CD4-positive, alpha-beta T cell (primary cell): ENCODE measurements at regions not wholly inside any gene's neighbourhood (a gene's known extent, or its start where the extent isn't known, plus 50 kb on each side); places are given as distances from the start of the nearest gene placed in this dataset.

Source experiments
- ATAC-seq: fragments of 200-7000 bp; cut with Tn5 transposase; one replicate; pipeline ENCODE4 v1.10.0; 2022; ENCODE audit warnings: mild to moderate bottlenecking; ENCODE audit not compliant: poor library complexity
- CTCF ChIA-PET: fragments of 350-600 bp; sonication (Branson Sonifier 250); formaldehyde crosslinking; loops from one replicate; lab custom pipeline; 2021; ENCODE audit warnings: antibody characterized with exemption, inconsistent platforms; lab: Charles Lee
- POLR2A ChIA-PET: fragments of 350-600 bp; sonication (Branson Sonifier 250); formaldehyde crosslinking; loops from one replicate; lab custom pipeline; 2021; ENCODE audit warnings: antibody characterized with exemption, inconsistent platforms; lab: Charles Lee
- DNase-seq, 14 experiments: peaks; one replicate each; pipeline ENCODE4 v3.0.0-alpha.2; 2013 to 2020; ENCODE audit warnings: mixed read lengths in 2 of 14
- H3K27ac ChIP-seq, 2 donors: one replicate each; pipeline versions ENCODE4 v1.5.1 to v1.7.0; 2013; ENCODE audit warnings: low read length in 2 of 2, low read depth in 1 of 2, mild to moderate bottlenecking in 1 of 2
- H3K27me3 ChIP-seq, 2 experiments: 1 replicate in 1 of 2; 2 replicates in 1 of 2; pipeline versions ENCODE4 v1.6.1 to v1.7.0; 2013; ENCODE audit warnings: low read length in 2 of 2, control low read depth in 1 of 2, mild to moderate bottlenecking in 1 of 2, moderate library complexity in 1 of 2; ENCODE audit not compliant: insufficient read depth in 2 of 2, control insufficient read depth in 1 of 2
- H3K36me3 ChIP-seq: one replicate; pipeline ENCODE4 v1.6.1; 2013; ENCODE audit warnings: low read length, control low read depth; ENCODE audit not compliant: insufficient read depth
- H3K4me1 ChIP-seq: one replicate; pipeline ENCODE4 v1.6.1; 2013; ENCODE audit warnings: low read length, control low read depth; ENCODE audit not compliant: insufficient read depth
- H3K4me3 ChIP-seq: one replicate; pipeline ENCODE4 v1.5.1; 2013; ENCODE audit warnings: mild to moderate bottlenecking, low read length, moderate library complexity
- H3K9me3 ChIP-seq, 2 experiments: 1 replicate in 1 of 2; 2 replicates in 1 of 2; pipeline versions ENCODE4 v1.6.1 to v1.7.0; 2013; ENCODE audit warnings: low read length in 2 of 2, mild to moderate bottlenecking in 2 of 2, control low read depth in 1 of 2, moderate library complexity in 1 of 2; ENCODE audit not compliant: control insufficient read depth in 1 of 2, insufficient read depth in 1 of 2
- H3K27ac Mint-ChIP-seq: one replicate; pipeline ENCODE4 v1.8.0; 2020; ENCODE audit warnings: mixed read lengths
- H3K27me3 Mint-ChIP-seq: one replicate; pipeline ENCODE4 v1.8.0; 2021; ENCODE audit warnings: mixed read lengths
- H3K36me3 Mint-ChIP-seq: one replicate; pipeline ENCODE4 v1.8.0; 2021; ENCODE audit warnings: low read depth, mixed read lengths
- H3K4me1 Mint-ChIP-seq: one replicate; pipeline ENCODE4 v1.8.0; 2021; ENCODE audit warnings: low read depth, mixed read lengths
- H3K4me3 Mint-ChIP-seq: one replicate; pipeline ENCODE4 v1.8.0; 2020; ENCODE audit warnings: mild to moderate bottlenecking, mixed read lengths
- H3K9me3 Mint-ChIP-seq: one replicate; pipeline ENCODE4 v1.8.0; 2020; ENCODE audit warnings: mixed read lengths
- CTCF ChIP-seq: fragments of 200-600 bp; IDR thresholded peaks from one replicate; pipeline ENCODE4 v1.8.0; 2022; ENCODE audit warnings: antibody characterized with exemption, mild to moderate bottlenecking
- intact Hi-C, 2 experiments: fragments of 100-400 bp; cut with DNase I in 1 of 2; cut with micrococcal nuclease in 1 of 2; formaldehyde crosslinking; loops; one replicate each; pipeline versions ENCODE4 v1.15.1 to v1.9.0; 2023 to 2025; cut with DNase I, micrococcal nuclease

GRCh38 chr4:122524176-122524575, 67.7 kb upstream of the IL2 start:
- H3K9me3 ChIP-seq: peaks cover 0 to 4% of the 10 kb centered on the region in 2 experiments
- H3K4me1 ChIP-seq: no peaks in the 10 kb centered on the region
- peaks cover 4% of the 10 kb centered on the region for H3K27me3 Mint-ChIP-seq
- H3K9me3 Mint-ChIP-seq: peaks cover 17% of the 10 kb centered on the region
- no peaks in the 10 kb centered on the region for H3K36me3 Mint-ChIP-seq
- ChIA-PET CTCF (no interaction called here), POLR2A (no interaction called here)
- H3K27ac Mint-ChIP-seq: no peak overlapping the region
- no peak overlapping the region for H3K4me3 Mint-ChIP-seq
- no peaks in the 10 kb centered on the region for H3K27me3 ChIP-seq
- TF ChIP-seq CTCF: no peak
- DNase-seq (no peak), ATAC-seq (no peak)
- H3K4me1 Mint-ChIP-seq: no peaks in the 10 kb centered on the region
- H3K36me3 ChIP-seq: no peaks in the 10 kb centered on the region
- no peak overlapping the region for H3K27ac ChIP-seq
- intact Hi-C loops: no loop called here
- no peak overlapping the region for H3K4me3 ChIP-seq

GRCh38 chr4:122522944-122523343, 66.4 kb upstream of the IL2 start:
- ChIA-PET POLR2A (no interaction called here), CTCF (no interaction called here)
- no peak for DNase-seq

GRCh38 chr4:122517345-122517744, 60.8 kb upstream of the IL2 start:
- no peak for TF ChIP-seq CTCF
- CTCF ChIA-PET: no interaction called here
- H3K9me3 ChIP-seq: peaks cover 0 to 4% of the 10 kb centered on the region in 2 experiments

More at GRCh38 chr4:122522944-122523343, 66.4 kb upstream of the IL2 start:
- Histone ChIP-seq H3K4me1 (no peaks in the 10 kb centered on the region), H3K36me3 (no peaks in the 10 kb centered on the region), H3K4me3 (no peak overlapping the region), H3K27ac (no peak overlapping the region), H3K9me3 (peaks cover 0 to 4% of the 10 kb centered on the region in 2 experiments), H3K27me3 (no peaks in the 10 kb centered on the region)
- H3K27ac Mint-ChIP-seq: no peak overlapping the region
- H3K9me3 Mint-ChIP-seq: peaks cover 21% of the 10 kb centered on the region
- no peaks in the 10 kb centered on the region for H3K36me3 Mint-ChIP-seq
- H3K4me3 Mint-ChIP-seq: no peak overlapping the region
- intact Hi-C loops: no loop called here
- no peaks in the 10 kb centered on the region for H3K4me1 Mint-ChIP-seq
- TF ChIP-seq CTCF: no peak
- peaks cover 4% of the 10 kb centered on the region for H3K27me3 Mint-ChIP-seq
- ATAC-seq: no peak

More at GRCh38 chr4:122517345-122517744, 60.8 kb upstream of the IL2 start:
- Mint-ChIP-seq H3K4me1 (peaks cover 7% of the 10 kb centered on the region), H3K4me3 (no peak overlapping the region), H3K27me3 (peaks cover 4% of the 10 kb centered on the region), H3K27ac (no peak overlapping the region), H3K36me3 (no peaks in the 10 kb centered on the region), H3K9me3 (peaks cover 3% of the 10 kb centered on the region)
- POLR2A ChIA-PET: no interaction called here
- intact Hi-C loops: no loop called here
- ATAC-seq (no peak), DNase-seq (no peak)
- Histone ChIP-seq H3K4me3 (no peak overlapping the region), H3K27me3 (no peaks in the 10 kb centered on the region), H3K27ac (no peak overlapping the region), H3K36me3 (no peaks in the 10 kb centered on the region), H3K4me1 (no peaks in the 10 kb centered on the region)
